Nephron (organoid): ENCODE measurements at regions not wholly inside any gene's neighbourhood (a gene's known extent, or its start where the extent isn't known, plus 50 kb on each side); places are given as distances from the start of the nearest gene placed in this dataset.

Experiments used
- H3K27ac Mint-ChIP-seq, 3 experiments: 2 replicates each; pipeline ENCODE4 v1.8.0; 2020; ENCODE audit warnings: mixed read lengths in 3 of 3, mild to moderate bottlenecking in 2 of 3, moderate library complexity in 1 of 3
- H3K27me3 Mint-ChIP-seq: 2 replicates; pipeline ENCODE4 v1.8.0; 2021; ENCODE audit warnings: low read depth, mild to moderate bottlenecking, moderate library complexity, mixed read lengths
- H3K36me3 Mint-ChIP-seq: 2 replicates; pipeline ENCODE4 v1.8.0; 2020; ENCODE audit warnings: low read depth, mixed read lengths
- H3K4me1 Mint-ChIP-seq: 2 replicates; pipeline ENCODE4 v1.8.0; 2020; ENCODE audit warnings: mixed read lengths
- H3K4me3 Mint-ChIP-seq, 3 experiments: 2 replicates each; pipeline ENCODE4 v1.8.0; 2020; ENCODE audit warnings: mild to moderate bottlenecking in 3 of 3, mixed read lengths in 3 of 3, moderate library complexity in 2 of 3
- H3K9me3 Mint-ChIP-seq: 2 replicates; pipeline ENCODE4 v1.8.0; 2020; ENCODE audit warnings: mixed read lengths
- CTCF ChIP-seq, 3 experiments: fragments of 200-600 bp; sonication (generic); IDR thresholded peaks; one replicate each; pipeline ENCODE4 v1.5.0; 2021; ENCODE audit warnings: antibody characterized with exemption in 3 of 3; ENCODE audit not compliant: unreplicated experiment in 3 of 3

GRCh38 chr3:117306299-117306698, 596.7 kb downstream of the TUSC7 start:
- TF ChIP-seq CTCF (IDR thresholded peaks at IDR 0.05; ENCODE audit: unreplicated experiment in 3 of 3) = no peak
- Mint-ChIP-seq H3K4me1 (no peaks in the 10 kb centered on the region), H3K4me3 (no peak overlapping the region), H3K27ac (no peak overlapping the region), H3K9me3 (no peaks in the 10 kb centered on the region), H3K36me3 (no peaks in the 10 kb centered on the region), H3K27me3 (no peaks in the 10 kb centered on the region)

GRCh38 chr3:117308353-117308752, 598.8 kb downstream of the TUSC7 start:
- H3K4me3 Mint-ChIP-seq = no peak overlapping the region
- H3K9me3 Mint-ChIP-seq = no peaks in the 10 kb centered on the region
- no peak overlapping the region for H3K27ac Mint-ChIP-seq
- no peak for TF ChIP-seq CTCF (IDR thresholded peaks at IDR 0.05; ENCODE audit: unreplicated experiment in 3 of 3)
- no peaks in the 10 kb centered on the region for H3K27me3 Mint-ChIP-seq
- no peaks in the 10 kb centered on the region for H3K36me3 Mint-ChIP-seq
- no peaks in the 10 kb centered on the region for H3K4me1 Mint-ChIP-seq

GRCh38 chr3:117308756-117309155, 599.2 kb downstream of the TUSC7 start:
- no peaks in the 10 kb centered on the region for H3K36me3 Mint-ChIP-seq
- no peak for TF ChIP-seq CTCF (IDR thresholded peaks at IDR 0.05; ENCODE audit: unreplicated experiment in 3 of 3)
- no peaks in the 10 kb centered on the region for H3K9me3 Mint-ChIP-seq
- H3K27me3 Mint-ChIP-seq = no peaks in the 10 kb centered on the region
- H3K4me1 Mint-ChIP-seq = no peaks in the 10 kb centered on the region
- no peak overlapping the region for H3K27ac Mint-ChIP-seq
- H3K4me3 Mint-ChIP-seq = no peak overlapping the region

- H3K27ac Mint-ChIP-seq = no peak overlapping the region
- H3K27me3 Mint-ChIP-seq = no peaks in the 10 kb centered on the region
- no peaks in the 10 kb centered on the region for H3K9me3 Mint-ChIP-seq
- no peaks in the 10 kb centered on the region for H3K4me1 Mint-ChIP-seq
- no peak for TF ChIP-seq CTCF (IDR thresholded peaks at IDR 0.05; ENCODE audit: unreplicated experiment in 3 of 3)
- no peaks in the 10 kb centered on the region for H3K36me3 Mint-ChIP-seq
- H3K4me3 Mint-ChIP-seq = no peak overlapping the region
These were observed 601.0 kb downstream of the TUSC7 start for GRCh38 chr3:117310536-117310935.

- H3K4me1 Mint-ChIP-seq = no peaks in the 10 kb centered on the region
- H3K27me3 Mint-ChIP-seq = no peaks in the 10 kb centered on the region
- H3K27ac Mint-ChIP-seq = no peak overlapping the region
These were observed 605.0 kb downstream of the TUSC7 start for GRCh38 chr3:117314441-117315150.

More at GRCh38 chr3:117314441-117315150, 605.0 kb downstream of the TUSC7 start:
- no peak overlapping the region for H3K4me3 Mint-ChIP-seq
- H3K9me3 Mint-ChIP-seq = peaks cover 2% of the 10 kb centered on the region
- TF ChIP-seq CTCF (IDR thresholded peaks at IDR 0.05; ENCODE audit: unreplicated experiment in 3 of 3) = no peak
- no peaks in the 10 kb centered on the region for H3K36me3 Mint-ChIP-seq
